Testis (tissue), 2 donors: ENCODE measurements at regions not wholly inside any gene's neighbourhood (a gene's known extent, or its start where the extent isn't known, plus 50 kb on each side); places are given as distances from the start of the nearest gene placed in this dataset.

ENCODE experiments used
- POLR2A ChIP-seq: fragments of 450-650 bp; IDR thresholded peaks from one replicate; pipeline ENCODE4 v1.6.1; 2017; ENCODE audit warnings: antibody characterized with exemption, mild to moderate bottlenecking, moderate library complexity
- TF ChIP-seq, protein P1 (sequence below), 3 experiments: fragments of 450-650 bp in 2 of 3; fragments of 200-600 bp in 1 of 3; sonication (generic) in 1 of 3; IDR thresholded peaks; one replicate each; pipeline ENCODE4 v1.5.1; 2016 to 2019; ENCODE audit warnings: antibody characterized with exemption in 3 of 3, mild to moderate bottlenecking in 2 of 3, moderate library complexity in 1 of 3

DNA sequence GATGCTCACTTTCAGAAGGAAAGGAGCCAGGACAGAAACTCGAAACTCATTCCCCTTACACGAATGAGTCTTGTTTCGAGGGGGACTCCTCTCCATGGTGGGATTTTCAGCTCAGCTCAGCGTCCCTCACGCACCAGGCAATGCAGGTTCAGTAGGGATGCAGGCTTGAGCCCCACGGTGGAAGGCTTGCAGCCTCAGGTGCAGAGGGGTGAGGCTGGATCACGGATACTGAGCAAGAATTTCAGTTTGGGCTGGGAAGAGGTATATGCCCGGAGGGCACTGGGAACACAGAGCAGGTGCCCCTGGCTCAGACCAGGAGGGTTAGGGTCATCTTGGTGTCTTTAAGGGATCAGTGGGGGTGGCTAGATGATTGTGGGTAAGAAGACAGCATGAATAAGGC lies 344.9 kb upstream of the TNRC6C start:
- TF ChIP-seq, protein P1, sequence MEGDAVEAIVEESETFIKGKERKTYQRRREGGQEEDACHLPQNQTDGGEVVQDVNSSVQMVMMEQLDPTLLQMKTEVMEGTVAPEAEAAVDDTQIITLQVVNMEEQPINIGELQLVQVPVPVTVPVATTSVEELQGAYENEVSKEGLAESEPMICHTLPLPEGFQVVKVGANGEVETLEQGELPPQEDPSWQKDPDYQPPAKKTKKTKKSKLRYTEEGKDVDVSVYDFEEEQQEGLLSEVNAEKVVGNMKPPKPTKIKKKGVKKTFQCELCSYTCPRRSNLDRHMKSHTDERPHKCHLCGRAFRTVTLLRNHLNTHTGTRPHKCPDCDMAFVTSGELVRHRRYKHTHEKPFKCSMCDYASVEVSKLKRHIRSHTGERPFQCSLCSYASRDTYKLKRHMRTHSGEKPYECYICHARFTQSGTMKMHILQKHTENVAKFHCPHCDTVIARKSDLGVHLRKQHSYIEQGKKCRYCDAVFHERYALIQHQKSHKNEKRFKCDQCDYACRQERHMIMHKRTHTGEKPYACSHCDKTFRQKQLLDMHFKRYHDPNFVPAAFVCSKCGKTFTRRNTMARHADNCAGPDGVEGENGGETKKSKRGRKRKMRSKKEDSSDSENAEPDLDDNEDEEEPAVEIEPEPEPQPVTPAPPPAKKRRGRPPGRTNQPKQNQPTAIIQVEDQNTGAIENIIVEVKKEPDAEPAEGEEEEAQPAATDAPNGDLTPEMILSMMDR (IDR thresholded peaks at IDR 0.05), result no peak
- no peak for TF ChIP-seq POLR2A
